ENCODE measurements at regions not wholly inside any gene's neighbourhood (a gene's known extent, or its start where the extent isn't known, plus 50 kb on each side); places are given as distances from the start of the nearest gene placed in this dataset.

GRCh38 chr9:86637515-86637914, 283.3 kb upstream of the TUT7 start:
- H3K36me3 ChIP-seq (ENCODE audit: control insufficient read depth, insufficient read depth, low read length): no peaks in the 10 kb centered on the region
- H3K4me3 ChIP-seq (ENCODE audit: insufficient read depth, low read depth, low read length): no peak overlapping the region
- peaks cover 4% of the 10 kb centered on the region; the same call in 1 of the 2 replicates for H3K9me3 ChIP-seq (ENCODE audit: control insufficient read depth, insufficient read depth, low read length)
- H4K5ac ChIP-seq (ENCODE audit: low read depth, low read length): no peak overlapping the region; the same call in 1 of the 2 replicates
- ChIA-PET POLR2A (ENCODE audit: unreplicated experiment) (no interaction called here), CTCF (interaction anchor here (0.8 to 1.6 kb wide), 8 partner anchors 10 to 308 kb away, joined by 3 to 7 read pairs (median 3); no protein-coding TSS in a partner anchor)
- no peak overlapping the region for H2BK120ac ChIP-seq (ENCODE audit: low read depth, low read length)
- no peak overlapping the region for H3K4ac ChIP-seq (ENCODE audit: low read depth, low read length)
- no peak overlapping the region for H4K8ac ChIP-seq (ENCODE audit: low read depth in 2 of 2, low read length in 2 of 2)
- no peak overlapping the region for H4K91ac ChIP-seq (ENCODE audit: insufficient read depth, low read depth, low read length)
- H2BK5ac ChIP-seq (ENCODE audit: low read depth, low read length, poor library complexity, severe bottlenecking): no peak overlapping the region
- no peak overlapping the region for H3K4me2 ChIP-seq (ENCODE audit: low read depth, low read length)
- intact Hi-C loops (cut with micrococcal nuclease): loop anchor here (1.0 to 2.0 kb wide), 4 partner anchors 150 to 687 kb away; no protein-coding TSS in a partner anchor
- no peak overlapping the region for H3K27ac ChIP-seq (ENCODE audit: insufficient read depth, low read length)
- no peaks in the 10 kb centered on the region for H3K9me1 ChIP-seq (ENCODE audit: insufficient read depth, low read length)
- no peak overlapping the region for H3K56ac ChIP-seq (ENCODE audit: extremely low read depth, insufficient read depth, low read length)
- no peak overlapping the region for H2AFZ ChIP-seq (replicated peaks; ENCODE audit: low read length, poor library complexity)
- no peak overlapping the region for H2BK20ac ChIP-seq (ENCODE audit: low read depth, low read length)
- H3K79me1 ChIP-seq (ENCODE audit: low read depth in 1 of 2, low read length in 2 of 2): no peaks in the 10 kb centered on the region
- H4K20me1 ChIP-seq (ENCODE audit: insufficient read depth, low read length): no peaks in the 10 kb centered on the region
- H2BK15ac ChIP-seq (ENCODE audit: low read depth, low read length): no peak overlapping the region
- H3K9ac ChIP-seq (ENCODE audit: low read depth, low read length): no peak overlapping the region
- H3K14ac ChIP-seq (replicated peaks; ENCODE audit: low read depth, low read length): no peak overlapping the region
- peak; percentile 62 for ATAC-seq (ENCODE audit: low read depth)
- WGBS, 2 experiments (ENCODE audit: extremely low coverage in 2 of 2, insufficient read length in 1 of 2): 37% methylated on average over 4 of the region's 11 CpGs; no CpG with 5 or more reads in 1 of the 2 experiments
- dilution Hi-C loops (cut with HindIII; ENCODE audit: low sequenced_read_pairs, unreplicated experiment): no loop called here
- in situ Hi-C loops (cut with MboI; ENCODE audit: low sequenced_read_pairs): loop anchor here (10.0 to 25.0 kb wide), 2 partner anchors 300 to 687 kb away; partner anchors contain the start of gene GAS1
- peak; percentile 83 for TF ChIP-seq RAD21 (IDR thresholded peaks at IDR 0.05; ENCODE audit: low read length)
- TF ChIP-seq SMC3 (IDR thresholded peaks at IDR 0.05; ENCODE audit: low read depth, low read length): peak; percentile 74
- peak; percentile 62 for TF ChIP-seq CTCF (conservative IDR thresholded peaks at IDR 0.05; ENCODE audit: low read depth, low read length)
- TF ChIP-seq RCOR1 (IDR thresholded peaks at IDR 0.05; ENCODE audit: insufficient replicate concordance, low read length): no peak
- no peak for TF ChIP-seq NFE2L2 (IDR thresholded peaks at IDR 0.05; ENCODE audit: low read depth, low read length)
- peak; percentile 39 for DNase-seq
- no TSS peak for BruUV-seq (replicated peaks)
- no peak overlapping the region for H3K18ac ChIP-seq (ENCODE audit: low read depth, low read length)
- no peaks in the 10 kb centered on the region; the same call in 1 of the 2 replicates for H3K4me1 ChIP-seq (ENCODE audit: control insufficient read depth, insufficient read depth, low read length)
- H2AK9ac ChIP-seq (replicated peaks; ENCODE audit: low read depth, low read length, poor library complexity): no peak overlapping the region
- H2AK5ac ChIP-seq (ENCODE audit: low read depth, low read length): no peak overlapping the region
- H3K23ac ChIP-seq (ENCODE audit: low read depth, low read length): no peak overlapping the region
- H3K27me3 ChIP-seq (ENCODE audit: control insufficient read depth, insufficient read depth, low read length): 0 out of 2 replicates have a peak, but pooled peaks cover 2% of the 10 kb centered on the region
